Gastroesophageal sphincter (tissue), 4 donors: ENCODE measurements at regions not wholly inside any gene's neighbourhood (a gene's known extent, or its start where the extent isn't known, plus 50 kb on each side); places are given as distances from the start of the nearest gene placed in this dataset.

Experiments
- ATAC-seq: fragments of 150-250 bp; one replicate; pipeline ENCODE4 v1.9.1; 2016; ENCODE audit warnings: mild to moderate bottlenecking, moderate library complexity
- H3K27ac ChIP-seq, 4 donors: fragments of 200-600 bp; sonication (generic) in 3 of 4; 1 replicate in 3 of 4; 2 replicates in 1 of 4; pipeline ENCODE4 v1.5.1; 2016 to 2019
- H3K27me3 ChIP-seq: fragments of 200-600 bp; sonication (generic); one replicate; pipeline ENCODE4 v1.5.1; 2019
- H3K36me3 ChIP-seq, 2 donors: fragments of 200-600 bp; sonication (generic); one replicate each; pipeline ENCODE4 v1.5.1; 2019; ENCODE audit warnings: control low read depth in 1 of 2
- H3K4me1 ChIP-seq, 3 donors: fragments of 200-600 bp; sonication (generic); 1 replicate in 2 of 3; 2 replicates in 1 of 3; pipeline ENCODE4 v1.5.1; 2016 to 2019; ENCODE audit warnings: control low read depth in 2 of 3
- H3K4me3 ChIP-seq, 2 donors: fragments of 200-600 bp; sonication (generic); one replicate each; pipeline ENCODE4 v1.5.1; 2019; ENCODE audit warnings: mild to moderate bottlenecking in 1 of 2, moderate library complexity in 1 of 2
- H3K9me3 ChIP-seq, 3 donors: fragments of 200-600 bp; sonication (generic); one replicate each; pipeline ENCODE4 v1.5.1; 2017 to 2019; ENCODE audit warnings: control low read depth in 2 of 3
- CTCF ChIP-seq, 4 experiments: fragments of 200-600 bp in 2 of 4; fragments of 450-650 bp in 2 of 4; sonication (generic) in 1 of 4; IDR thresholded peaks; one replicate each; pipeline ENCODE4 v1.5.1; 2017 to 2019; ENCODE audit warnings: antibody characterized with exemption in 4 of 4, mild to moderate bottlenecking in 2 of 4, moderate library complexity in 2 of 4
- EP300 ChIP-seq: sonication (generic); formaldehyde crosslinking; IDR thresholded peaks from one replicate; pipeline ENCODE4 v1.6.1; 2017; ENCODE audit warnings: antibody characterized with exemption, mild to moderate bottlenecking
- POLR2A ChIP-seq, 2 donors: fragments of 450-650 bp; IDR thresholded peaks; one replicate each; pipeline ENCODE4 v1.6.1; 2017; ENCODE audit warnings: antibody characterized with exemption in 2 of 2, mild to moderate bottlenecking in 2 of 2, moderate library complexity in 1 of 2
- POLR2AphosphoS5 ChIP-seq: sonication (generic); formaldehyde crosslinking; IDR thresholded peaks from one replicate; pipeline ENCODE4 v1.6.1; 2017; ENCODE audit warnings: antibody characterized with exemption
- WGBS, 2 donors: methylation state at CpG; one replicate each; pipeline ENCODE4 v1.1.5; 2018; ENCODE audit warnings: low coverage in 1 of 2; 5-methylcytosine and 5-hydroxymethylcytosine counted together

GRCh38 chr3:103907567-103907966 is 1459.1 kb upstream of the ALCAM start:
- ATAC-seq, result no peak

DNA sequence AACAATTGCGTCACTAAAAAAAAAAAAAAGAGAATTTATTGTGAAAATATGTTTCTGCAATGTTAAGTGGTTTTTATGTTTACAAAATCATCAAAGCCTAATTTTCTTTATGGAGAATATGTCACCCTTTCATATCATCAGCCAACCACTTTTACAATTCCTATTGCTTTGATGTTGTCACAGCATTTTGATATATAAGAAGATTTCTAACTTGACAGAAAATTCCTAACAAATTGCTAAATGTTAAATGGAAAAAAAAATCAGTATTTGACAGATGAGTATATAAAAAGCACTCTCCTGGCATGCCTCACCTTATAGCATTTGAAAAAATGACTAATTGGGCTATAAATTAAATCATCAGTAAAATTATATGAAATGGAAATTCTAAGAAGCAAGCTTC is 1457.3 kb upstream of the ALCAM start:
- WGBS, 2 donors, result 78 to 89% methylated on average over 1 of the region's 1 CpG
- Histone ChIP-seq H3K36me3 (no peaks in the 10 kb centered on the region), H3K4me1 (no peaks in the 10 kb centered on the region), H3K27ac (no peak overlapping the region), H3K4me3 (no peak overlapping the region), H3K27me3 (no peaks in the 10 kb centered on the region), H3K9me3 (no peaks in the 10 kb centered on the region)
- ATAC-seq, result no peak
- TF ChIP-seq EP300 (no peak), POLR2AphosphoS5 (no peak)

More at GRCh38 chr3:103907567-103907966, 1459.1 kb upstream of the ALCAM start:
- Histone ChIP-seq H3K9me3 (no peaks in the 10 kb centered on the region), H3K27me3 (no peaks in the 10 kb centered on the region), H3K36me3 (no peaks in the 10 kb centered on the region), H3K27ac (no peak overlapping the region), H3K4me3 (no peak overlapping the region), H3K4me1 (no peaks in the 10 kb centered on the region)
- WGBS, 2 donors, result 89 to 91% methylated on average over 3 of the region's 3 CpGs
- TF ChIP-seq EP300 (no peak), POLR2AphosphoS5 (no peak), CTCF (IDR thresholded peaks at IDR 0.05) (no peak), POLR2A (IDR thresholded peaks at IDR 0.05) (no peak)

DNA sequence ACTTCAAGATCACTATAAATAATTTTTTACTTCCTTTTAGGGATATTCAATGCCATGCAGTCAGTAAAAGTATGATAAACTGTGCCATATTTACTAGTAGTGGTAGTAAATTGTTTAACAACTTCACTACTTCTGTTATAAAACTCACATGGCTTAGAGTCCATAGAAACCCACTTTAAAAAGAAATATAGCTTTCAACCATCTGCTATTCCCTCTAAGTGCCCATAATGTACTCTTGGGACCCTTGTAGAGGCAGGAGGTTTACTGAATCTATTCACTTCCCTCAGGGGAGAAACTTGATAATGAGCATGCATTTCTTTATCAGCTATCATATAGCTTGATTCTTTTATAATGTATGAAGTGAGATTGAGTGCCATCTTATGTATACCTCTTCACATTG is 1448.4 kb upstream of the ALCAM start:
- Histone ChIP-seq H3K9me3 (no peaks in the 10 kb centered on the region), H3K4me3 (no peak overlapping the region), H3K36me3 (no peaks in the 10 kb centered on the region), H3K4me1 (no peaks in the 10 kb centered on the region), H3K27me3 (no peaks in the 10 kb centered on the region), H3K27ac (no peak overlapping the region)
- ATAC-seq, result no peak
- TF ChIP-seq POLR2A (IDR thresholded peaks at IDR 0.05) (no peak), EP300 (no peak), CTCF (IDR thresholded peaks at IDR 0.05) (no peak), POLR2AphosphoS5 (no peak)

DNA sequence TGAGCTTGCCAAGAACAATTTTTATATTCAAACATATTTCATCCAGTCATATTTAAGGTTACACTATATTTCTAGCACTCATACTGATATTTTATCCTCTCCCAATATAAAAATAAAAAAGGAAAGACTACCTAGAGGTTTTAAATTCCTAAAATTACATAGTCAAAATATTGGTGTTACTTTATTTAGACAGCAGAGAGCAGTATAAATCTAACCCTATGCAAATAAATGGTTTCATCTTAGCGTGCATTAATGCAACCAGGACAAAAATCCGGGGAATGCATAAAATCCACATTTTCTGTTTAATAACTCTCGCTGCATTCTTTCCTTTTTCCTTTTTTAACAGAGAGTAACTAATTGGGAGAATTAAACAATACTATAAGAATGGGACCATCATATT is 1447.4 kb upstream of the ALCAM start:
- no peaks in the 10 kb centered on the region for H3K9me3 ChIP-seq
- H3K4me1 ChIP-seq, result no peaks in the 10 kb centered on the region
- no peaks in the 10 kb centered on the region for H3K27me3 ChIP-seq
- no peak for ATAC-seq
- TF ChIP-seq CTCF (IDR thresholded peaks at IDR 0.05), result no peak
- no peak for TF ChIP-seq POLR2AphosphoS5
- no peak for TF ChIP-seq EP300
- no peak for TF ChIP-seq POLR2A (IDR thresholded peaks at IDR 0.05)
- H3K36me3 ChIP-seq, result no peaks in the 10 kb centered on the region
- H3K4me3 ChIP-seq, result no peak overlapping the region
- H3K27ac ChIP-seq, result no peak overlapping the region
- WGBS, 2 donors, result 57 to 69% methylated on average over 2 to 3 of the region's 3 CpGs

- Histone ChIP-seq H3K27me3 (no peaks in the 10 kb centered on the region), H3K9me3 (no peaks in the 10 kb centered on the region), H3K4me3 (no peak overlapping the region), H3K27ac (no peak overlapping the region), H3K4me1 (no peaks in the 10 kb centered on the region), H3K36me3 (no peaks in the 10 kb centered on the region)
- TF ChIP-seq POLR2A (IDR thresholded peaks at IDR 0.05) (no peak), CTCF (IDR thresholded peaks at IDR 0.05) (no peak), POLR2AphosphoS5 (no peak), EP300 (no peak)
- no peak for ATAC-seq
Measured at GRCh38 chr3:103923907-103924306, 1442.8 kb upstream of the ALCAM start.

- WGBS, 2 donors, result 22 to 64% methylated on average over 1 of the region's 1 CpG
- no peaks in the 10 kb centered on the region for H3K9me3 ChIP-seq
- no peaks in the 10 kb centered on the region for H3K36me3 ChIP-seq
- H3K27me3 ChIP-seq, result no peaks in the 10 kb centered on the region
- no peak overlapping the region for H3K27ac ChIP-seq
- H3K4me3 ChIP-seq, result no peak overlapping the region
- no peaks in the 10 kb centered on the region for H3K4me1 ChIP-seq
- no peak for ATAC-seq
- TF ChIP-seq EP300, result no peak
- no peak for TF ChIP-seq CTCF (IDR thresholded peaks at IDR 0.05)
Measured at GRCh38 chr3:103924544-103924943, 1442.2 kb upstream of the ALCAM start.
